GM12892 (cell line): ENCODE measurements at regions not wholly inside any gene's neighbourhood (a gene's known extent, or its start where the extent isn't known, plus 50 kb on each side); places are given as distances from the start of the nearest gene placed in this dataset.

Experiments
- POLR2A ChIP-seq: IDR thresholded peaks from 2 replicates; pipeline ENCODE4 v1.6.1; 2011; ENCODE audit warnings: low read depth, low read length, control low read depth
- POLR2AphosphoS5 ChIP-seq: IDR thresholded peaks from 2 replicates; pipeline ENCODE4 v1.6.1; 2011; ENCODE audit warnings: low read depth, low read length, control low read depth

DNA sequence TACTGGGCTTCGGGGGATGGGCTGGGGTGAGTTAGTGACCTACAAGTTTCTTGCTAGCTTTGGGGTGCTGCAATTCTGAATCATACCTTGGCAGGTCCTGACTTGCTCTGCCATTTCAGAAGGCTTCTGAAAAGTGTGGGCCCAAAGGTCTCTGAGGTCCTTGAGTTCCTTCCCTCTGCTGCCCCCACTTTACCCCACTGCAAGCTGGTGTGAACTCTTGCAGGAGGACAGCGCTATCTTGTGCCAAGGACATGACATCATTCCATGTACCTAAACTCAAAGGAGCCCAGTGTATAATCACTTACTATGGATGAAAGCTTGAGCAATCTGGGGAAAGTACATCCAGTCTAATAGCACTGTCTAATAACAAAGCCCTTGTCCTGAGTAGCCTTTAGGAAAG, 157.4 kb downstream of the RMI1 start:
- TF ChIP-seq POLR2A (no peak), POLR2AphosphoS5 (no peak)
